ENCODE measurements at regions not wholly inside any gene's neighbourhood (a gene's known extent, or its start where the extent isn't known, plus 50 kb on each side); places are given as distances from the start of the nearest gene placed in this dataset.

GRCh38 chr9:107394264-107394663, 95.3 kb downstream of the KLF4 start:
- peaks cover 16% of the 10 kb centered on the region for H3K4me1 ChIP-seq (ENCODE audit: low read length)
- no peaks in the 10 kb centered on the region for H3K9me3 ChIP-seq (replicated peaks; ENCODE audit: insufficient read depth, low read length)
- H3K36me3 ChIP-seq (replicated peaks; ENCODE audit: insufficient read depth, low read length) = no peaks in the 10 kb centered on the region
- TF ChIP-seq CTCF (IDR thresholded peaks at IDR 0.05; ENCODE audit: low read length) = no peak
- TF ChIP-seq EZH2 (optimal IDR thresholded peaks at IDR 0.05; ENCODE audit: low read depth, low read length) = no peak
- no peak for TF ChIP-seq EZH2phosphoT487 (IDR thresholded peaks at IDR 0.05; ENCODE audit: low read length)
- no peaks in the 10 kb centered on the region for H3K9me2 ChIP-seq (replicated peaks; ENCODE audit: insufficient read depth, low read length)
- no peak overlapping the region for H2AFZ ChIP-seq (ENCODE audit: low read length)
- no peaks in the 10 kb centered on the region for H4K20me1 ChIP-seq (ENCODE audit: insufficient read depth, low read length)
- H3K9ac ChIP-seq (ENCODE audit: low read length) = no peak overlapping the region
- no peaks in the 10 kb centered on the region for H3K79me2 ChIP-seq (ENCODE audit: low read length)
- no peak for DNase-seq
- H3K4me2 ChIP-seq (ENCODE audit: low read depth, low read length) = no peak overlapping the region
- H3K27ac ChIP-seq (ENCODE audit: low read length) = no peak overlapping the region
- no peak overlapping the region for H3K4me3 ChIP-seq (ENCODE audit: low read length)
- no peaks in the 10 kb centered on the region for H3K27me3 ChIP-seq (replicated peaks; ENCODE audit: insufficient read depth, low read length)
- H3F3A ChIP-seq (ENCODE audit: insufficient read depth, low read length) = peaks cover 14% of the 10 kb centered on the region

- Histone ChIP-seq H3K36me3 (replicated peaks; ENCODE audit: insufficient read depth, low read length) (no peaks in the 10 kb centered on the region), H3K9me3 (replicated peaks; ENCODE audit: insufficient read depth, low read length) (no peaks in the 10 kb centered on the region), H3K4me2 (ENCODE audit: low read depth, low read length) (no peak overlapping the region), H3K9me2 (replicated peaks; ENCODE audit: insufficient read depth, low read length) (no peaks in the 10 kb centered on the region), H3F3A (ENCODE audit: insufficient read depth, low read length) (no peaks in the 10 kb centered on the region), H2AFZ (ENCODE audit: low read length) (no peak overlapping the region), H3K27ac (ENCODE audit: low read length) (no peak overlapping the region), H3K27me3 (replicated peaks; ENCODE audit: insufficient read depth, low read length) (no peaks in the 10 kb centered on the region), H4K20me1 (ENCODE audit: insufficient read depth, low read length) (no peaks in the 10 kb centered on the region), H3K9ac (ENCODE audit: low read length) (no peak overlapping the region), H3K4me1 (ENCODE audit: low read length) (no peaks in the 10 kb centered on the region), H3K79me2 (ENCODE audit: low read length) (no peaks in the 10 kb centered on the region), H3K4me3 (ENCODE audit: low read length) (no peak overlapping the region)
- no peak for TF ChIP-seq EZH2 (optimal IDR thresholded peaks at IDR 0.05; ENCODE audit: low read depth, low read length)
- TF ChIP-seq EZH2phosphoT487 (IDR thresholded peaks at IDR 0.05; ENCODE audit: low read length) = no peak
- no peak for TF ChIP-seq CTCF (IDR thresholded peaks at IDR 0.05; ENCODE audit: low read length)
- no peak for DNase-seq
Measured at GRCh38 chr9:107390778-107391177, 98.8 kb downstream of the KLF4 start.

DNA sequence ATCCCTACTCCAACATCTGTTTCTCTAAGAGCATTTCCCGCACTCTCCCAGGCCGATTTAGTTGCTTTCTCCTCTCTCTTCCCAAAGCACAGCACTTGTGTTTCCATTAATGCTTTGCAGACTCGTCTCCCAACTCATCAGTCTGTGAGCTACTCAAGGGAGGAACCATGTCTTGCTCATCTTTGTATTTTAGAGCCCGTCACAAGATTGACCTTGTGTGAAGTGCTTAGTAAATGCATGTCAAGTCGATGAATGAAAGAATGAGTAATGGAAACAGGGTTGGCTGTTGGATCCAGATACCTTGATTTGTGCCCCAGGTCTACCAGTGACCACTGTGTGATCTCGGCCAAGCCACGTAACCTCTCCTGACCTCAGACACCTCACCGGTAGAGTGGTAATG, 99.3 kb downstream of the KLF4 start:
- TF ChIP-seq EZH2 (optimal IDR thresholded peaks at IDR 0.05; ENCODE audit: low read depth, low read length) (no peak), CTCF (IDR thresholded peaks at IDR 0.05; ENCODE audit: low read length) (no peak), EZH2phosphoT487 (IDR thresholded peaks at IDR 0.05; ENCODE audit: low read length) (no peak)
- Histone ChIP-seq H3K9me3 (replicated peaks; ENCODE audit: insufficient read depth, low read length) (no peaks in the 10 kb centered on the region), H3K4me1 (ENCODE audit: low read length) (no peaks in the 10 kb centered on the region), H3K9me2 (replicated peaks; ENCODE audit: insufficient read depth, low read length) (no peaks in the 10 kb centered on the region), H3K27ac (ENCODE audit: low read length) (no peak overlapping the region), H3K9ac (ENCODE audit: low read length) (no peak overlapping the region), H3K4me2 (ENCODE audit: low read depth, low read length) (no peak overlapping the region), H4K20me1 (ENCODE audit: insufficient read depth, low read length) (no peaks in the 10 kb centered on the region), H2AFZ (ENCODE audit: low read length) (no peak overlapping the region), H3K27me3 (replicated peaks; ENCODE audit: insufficient read depth, low read length) (no peaks in the 10 kb centered on the region), H3K36me3 (replicated peaks; ENCODE audit: insufficient read depth, low read length) (no peaks in the 10 kb centered on the region), H3K79me2 (ENCODE audit: low read length) (no peaks in the 10 kb centered on the region), H3K4me3 (ENCODE audit: low read length) (no peak overlapping the region), H3F3A (ENCODE audit: insufficient read depth, low read length) (no peaks in the 10 kb centered on the region)
- DNase-seq = no peak
